ENCODE measurements at regions not wholly inside any gene's neighbourhood (a gene's known extent, or its start where the extent isn't known, plus 50 kb on each side); places are given as distances from the start of the nearest gene placed in this dataset.

DNA sequence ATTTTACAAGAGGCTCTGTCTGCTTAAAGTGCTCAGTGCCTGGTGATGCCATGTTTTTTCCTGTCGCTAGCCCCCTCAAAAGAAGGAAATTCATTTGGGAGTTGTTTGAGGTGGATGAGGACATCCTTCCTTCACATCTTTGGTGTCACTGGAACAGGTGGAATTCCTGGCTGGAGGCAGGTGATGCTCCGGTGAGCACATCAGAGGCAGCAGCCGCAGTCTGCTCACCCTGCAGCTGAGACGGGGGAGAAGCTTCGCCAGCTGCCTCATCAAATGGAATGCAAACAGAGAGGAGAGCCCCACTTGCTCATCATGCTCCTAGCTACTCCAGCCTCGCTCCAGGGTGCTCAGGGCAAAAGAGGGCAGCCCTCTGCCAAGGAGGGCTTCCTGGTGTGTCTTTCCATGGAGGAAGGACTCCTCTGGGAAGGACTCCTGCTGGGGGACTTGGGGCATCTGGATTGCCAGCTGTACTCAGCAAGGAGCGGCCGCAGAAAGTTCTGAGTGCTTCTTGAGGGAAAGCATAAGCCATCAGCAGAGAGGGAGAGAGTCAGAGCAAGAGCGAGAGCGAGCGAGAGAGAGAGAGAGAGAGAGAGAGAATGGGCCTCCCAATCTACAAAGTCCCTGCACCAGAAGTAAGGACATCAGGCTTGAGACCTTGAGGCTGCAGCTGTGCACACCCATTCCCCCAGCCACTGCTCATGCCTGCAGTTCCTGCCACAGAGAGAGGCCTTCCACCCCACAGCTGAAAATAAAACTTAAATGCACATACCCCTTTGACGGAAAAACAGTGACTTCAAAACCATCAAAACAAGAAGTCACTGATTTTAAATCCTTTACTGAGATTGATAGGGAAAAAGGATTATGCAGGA lies 74.3 kb upstream of the UBL3 start:
- H3K36me3 ChIP-seq (ENCODE audit: insufficient read depth, low read length): no peaks in the 10 kb centered on the region
- peaks cover 42% of the 10 kb centered on the region for H3K4me1 ChIP-seq (ENCODE audit: insufficient read depth, low read length)
- no peaks in the 10 kb centered on the region for H3K9me3 ChIP-seq (ENCODE audit: low read depth, low read length)
- peaks cover 3% of the 10 kb centered on the region for H4K20me1 ChIP-seq (ENCODE audit: insufficient read depth, low read length)
- no peak overlapping the region for H2AFZ ChIP-seq (ENCODE audit: low read length)
- no peaks in the 10 kb centered on the region for H3K79me2 ChIP-seq (ENCODE audit: insufficient read depth, low read length)
- peak; percentile 20 for TF ChIP-seq CTCF (IDR thresholded peaks at IDR 0.05; ENCODE audit: extremely low read depth, low read depth, low read length)
- no peaks in the 10 kb centered on the region for H3K27me3 ChIP-seq (ENCODE audit: insufficient read depth, low read length)
- peak; percentile 82 for DNase-seq (ENCODE audit: insufficient read length, low spot score, missing footprints)
- H3K4me2 ChIP-seq (ENCODE audit: insufficient read depth, low read length): peak overlapping the region; percentile 77
- peak overlapping the region; percentile 17 for H3K4me3 ChIP-seq (ENCODE audit: insufficient read depth, low read length)
- H3K27ac ChIP-seq (ENCODE audit: low read depth, low read length): peak overlapping the region; percentile 95

DNA sequence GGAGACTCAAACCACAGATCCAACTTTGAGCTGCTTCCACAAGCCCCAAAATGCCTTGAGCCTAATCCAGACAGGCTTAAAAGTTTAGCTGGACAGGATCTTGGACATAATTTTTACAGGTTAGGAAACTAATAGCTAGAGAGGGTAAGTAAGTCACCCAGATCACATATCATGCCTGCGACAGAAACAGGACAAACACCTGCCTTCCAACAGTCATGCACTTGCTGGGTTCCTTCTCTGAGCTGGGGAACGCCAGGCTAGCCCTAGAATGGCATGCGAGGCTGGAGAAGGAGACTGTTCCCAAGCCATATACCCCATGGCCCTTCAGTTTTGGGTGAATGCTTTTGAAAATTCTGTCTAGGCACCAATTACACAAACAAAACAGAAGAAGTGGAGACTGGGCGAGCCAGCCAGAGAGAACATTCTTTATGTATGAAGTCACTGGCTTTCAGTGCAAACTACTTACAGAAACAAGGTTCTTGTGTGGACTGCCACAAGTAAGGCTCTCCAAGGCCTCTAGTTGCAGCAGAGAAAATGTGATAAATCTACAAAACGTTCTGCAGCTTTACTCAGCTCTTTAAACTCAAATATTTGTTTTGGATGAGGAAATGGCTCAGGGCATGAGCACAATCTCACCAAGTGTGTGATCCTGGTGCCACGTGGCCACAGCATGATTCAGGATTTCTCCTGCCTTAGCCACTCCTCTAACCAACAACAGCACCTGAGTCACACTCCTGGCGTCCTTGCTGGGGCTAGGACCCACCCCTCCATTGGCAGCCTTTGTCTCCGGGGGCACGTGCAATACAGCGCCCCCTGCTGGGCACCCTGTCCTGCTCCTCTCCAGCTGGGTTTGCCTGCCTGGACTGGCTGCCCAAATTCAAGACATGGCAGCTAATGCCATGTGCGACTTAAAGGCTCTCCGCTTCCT lies 73.4 kb upstream of the UBL3 start:
- Histone ChIP-seq H2AFZ (ENCODE audit: low read length) (no peak overlapping the region), H3K36me3 (ENCODE audit: insufficient read depth, low read length) (no peaks in the 10 kb centered on the region), H4K20me1 (ENCODE audit: insufficient read depth, low read length) (peaks cover 3% of the 10 kb centered on the region), H3K4me2 (ENCODE audit: insufficient read depth, low read length) (peak overlapping the region; percentile 77), H3K4me1 (ENCODE audit: insufficient read depth, low read length) (peaks cover 46% of the 10 kb centered on the region), H3K27ac (ENCODE audit: low read depth, low read length) (peak overlapping the region; percentile 95), H3K4me3 (ENCODE audit: insufficient read depth, low read length) (peak overlapping the region; percentile 50), H3K27me3 (ENCODE audit: insufficient read depth, low read length) (no peaks in the 10 kb centered on the region), H3K79me2 (ENCODE audit: insufficient read depth, low read length) (no peaks in the 10 kb centered on the region), H3K9me3 (ENCODE audit: low read depth, low read length) (no peaks in the 10 kb centered on the region)
- peak; percentile 99 for TF ChIP-seq CTCF (IDR thresholded peaks at IDR 0.05; ENCODE audit: extremely low read depth, low read depth, low read length)
- peak; percentile 91 for DNase-seq (ENCODE audit: insufficient read length, low spot score, missing footprints)

DNA sequence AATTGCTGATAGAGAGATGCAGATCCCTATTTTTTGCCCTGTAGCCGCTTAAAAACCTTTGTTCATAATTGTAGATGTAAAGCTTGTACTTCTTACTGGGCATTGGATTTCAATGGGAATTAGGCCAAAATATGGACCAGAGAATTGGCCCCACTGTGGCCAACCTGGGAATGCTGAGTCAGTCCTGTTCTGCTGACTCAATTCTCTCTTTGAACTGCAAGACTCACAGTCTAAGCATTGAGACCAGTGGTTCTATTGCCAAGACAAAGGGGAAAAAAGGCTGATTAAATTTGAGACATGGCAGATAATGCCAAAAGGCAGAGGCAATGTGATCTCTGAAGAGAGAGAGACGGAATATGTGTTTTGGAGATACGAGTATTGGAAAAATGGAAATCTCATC lies 72.5 kb upstream of the UBL3 start:
- H3K79me2 ChIP-seq (ENCODE audit: insufficient read depth, low read length): no peaks in the 10 kb centered on the region
- H3K27me3 ChIP-seq (ENCODE audit: insufficient read depth, low read length): no peaks in the 10 kb centered on the region
- H3K36me3 ChIP-seq (ENCODE audit: insufficient read depth, low read length): no peaks in the 10 kb centered on the region
- peak overlapping the region; percentile 50 for H3K4me3 ChIP-seq (ENCODE audit: insufficient read depth, low read length)
- no peak overlapping the region for H2AFZ ChIP-seq (ENCODE audit: low read length)
- peak overlapping the region; percentile 95 for H3K27ac ChIP-seq (ENCODE audit: low read depth, low read length)
- H3K4me2 ChIP-seq (ENCODE audit: insufficient read depth, low read length): peak overlapping the region; percentile 77
- H3K9me3 ChIP-seq (ENCODE audit: low read depth, low read length): no peaks in the 10 kb centered on the region
- no peak for TF ChIP-seq CTCF (IDR thresholded peaks at IDR 0.05; ENCODE audit: extremely low read depth, low read depth, low read length)
- peaks cover 46% of the 10 kb centered on the region for H3K4me1 ChIP-seq (ENCODE audit: insufficient read depth, low read length)
- H4K20me1 ChIP-seq (ENCODE audit: insufficient read depth, low read length): peaks cover 3% of the 10 kb centered on the region
- DNase-seq (ENCODE audit: insufficient read length, low spot score, missing footprints): no peak
